ENCODE measurements at regions not wholly inside any gene's neighbourhood (a gene's known extent, or its start where the extent isn't known, plus 50 kb on each side); places are given as distances from the start of the nearest gene placed in this dataset.

- Histone ChIP-seq H3K27ac (no peak overlapping the region), H3K4me1 (no peaks in the 10 kb centered on the region), H3K4me3 (no peak overlapping the region), H3K9me3 (no peaks in the 10 kb centered on the region), H3K36me3 (no peaks in the 10 kb centered on the region), H3K27me3 (no peaks in the 10 kb centered on the region)
- intact Hi-C loops (cut with DNase I; ENCODE audit: low total_unique reads) = no loop called here
- no peak for DNase-seq
- TF ChIP-seq CTCF (IDR thresholded peaks at IDR 0.05) = no peak
- TF ChIP-seq POLR2A (IDR thresholded peaks at IDR 0.05) = no peak
Observed at GRCh38 chr1:218613105-218613504, 268.0 kb downstream of the TGFB2 start.

GRCh38 chr1:218614031-218614430 is 268.9 kb downstream of the TGFB2 start:
- no peaks in the 10 kb centered on the region for H3K4me1 ChIP-seq
- intact Hi-C loops (cut with DNase I; ENCODE audit: low total_unique reads) = no loop called here
- no peak for TF ChIP-seq CTCF (IDR thresholded peaks at IDR 0.05)
- H3K4me3 ChIP-seq = no peak overlapping the region
- no peak for DNase-seq
- no peaks in the 10 kb centered on the region for H3K36me3 ChIP-seq
- H3K9me3 ChIP-seq = no peaks in the 10 kb centered on the region
- no peaks in the 10 kb centered on the region for H3K27me3 ChIP-seq
- no peak overlapping the region for H3K27ac ChIP-seq

- intact Hi-C loops (cut with DNase I; ENCODE audit: low total_unique reads) = no loop called here
- Histone ChIP-seq H3K27me3 (no peaks in the 10 kb centered on the region), H3K4me3 (no peak overlapping the region), H3K9me3 (no peaks in the 10 kb centered on the region), H3K4me1 (no peaks in the 10 kb centered on the region), H3K36me3 (no peaks in the 10 kb centered on the region), H3K27ac (no peak overlapping the region)
- DNase-seq = no peak
- no peak for TF ChIP-seq CTCF (IDR thresholded peaks at IDR 0.05)
- TF ChIP-seq POLR2A (IDR thresholded peaks at IDR 0.05) = no peak
Observed at GRCh38 chr1:218616681-218617080, 271.5 kb downstream of the TGFB2 start.

GRCh38 chr1:218617986-218618385 is 272.9 kb downstream of the TGFB2 start:
- intact Hi-C loops (cut with DNase I; ENCODE audit: low total_unique reads) = no loop called here
- no peaks in the 10 kb centered on the region for H3K9me3 ChIP-seq
- no peak overlapping the region for H3K4me3 ChIP-seq
- DNase-seq = no peak
- no peaks in the 10 kb centered on the region for H3K36me3 ChIP-seq
- H3K4me1 ChIP-seq = no peaks in the 10 kb centered on the region
- H3K27me3 ChIP-seq = no peaks in the 10 kb centered on the region
- TF ChIP-seq CTCF (IDR thresholded peaks at IDR 0.05) = no peak
- TF ChIP-seq POLR2A (IDR thresholded peaks at IDR 0.05) = no peak
- no peak overlapping the region for H3K27ac ChIP-seq

GRCh38 chr1:218620956-218621355 is 275.8 kb downstream of the TGFB2 start:
- DNase-seq = no peak
- TF ChIP-seq POLR2A (IDR thresholded peaks at IDR 0.05) (no peak), CTCF (IDR thresholded peaks at IDR 0.05) (no peak)
- intact Hi-C loops (cut with DNase I; ENCODE audit: low total_unique reads) = no loop called here
- Histone ChIP-seq H3K4me3 (no peak overlapping the region), H3K27ac (no peak overlapping the region), H3K36me3 (no peaks in the 10 kb centered on the region), H3K27me3 (no peaks in the 10 kb centered on the region), H3K4me1 (no peaks in the 10 kb centered on the region), H3K9me3 (no peaks in the 10 kb centered on the region)

All from uterus (tissue), 3 donors.